CD4-positive, alpha-beta memory T cell (primary cell): ENCODE measurements at regions not wholly inside any gene's neighbourhood (a gene's known extent, or its start where the extent isn't known, plus 50 kb on each side); places are given as distances from the start of the nearest gene placed in this dataset.
"Not testable (repeated sequence)": the region's sequence is repeated elsewhere in the genome, so short reads cannot be mapped to it uniquely, and the experiment has no call there.

Experiments
- CTCF ChIA-PET: fragments of 350-600 bp; sonication (Branson Sonifier 250); formaldehyde crosslinking; loops from one replicate; lab custom pipeline; 2021; ENCODE audit warnings: inconsistent platforms; ENCODE audit not compliant: partially characterized antibody; lab: Charles Lee
- POLR2A ChIA-PET: fragments of 350-600 bp; sonication (Branson Sonifier 250); formaldehyde crosslinking; loops from one replicate; lab custom pipeline; 2021; ENCODE audit not compliant: partially characterized antibody; lab: Charles Lee
- DNase-seq, 5 donors: peaks; one replicate each; pipeline versions ENCODE4 v3.0.0 to v3.0.0-alpha.2; 2020 to 2022; ENCODE audit warnings: mixed read lengths in 1 of 5
- H3K27ac ChIP-seq: one replicate; pipeline ENCODE4 v1.7.0; 2013; ENCODE audit warnings: low read depth, low read length
- H3K27me3 ChIP-seq: 2 replicates; pipeline ENCODE4 v1.7.0; 2013; ENCODE audit warnings: mild to moderate bottlenecking, low read length, moderate library complexity; ENCODE audit not compliant: insufficient read depth
- H3K36me3 ChIP-seq: 2 replicates; pipeline ENCODE4 v1.7.0; 2013; ENCODE audit warnings: mild to moderate bottlenecking, low read length, moderate library complexity; ENCODE audit not compliant: insufficient read depth
- H3K4me1 ChIP-seq: 2 replicates; pipeline ENCODE4 v1.7.0; 2013; ENCODE audit warnings: mild to moderate bottlenecking, low read length, moderate library complexity; ENCODE audit not compliant: insufficient read depth
- H3K4me3 ChIP-seq, 2 donors: one replicate each; pipeline ENCODE4 v1.7.0; 2013; ENCODE audit warnings: low read length in 2 of 2, mild to moderate bottlenecking in 1 of 2
- H3K9me3 ChIP-seq, 2 donors: one replicate each; pipeline ENCODE4 v1.7.0; 2013; ENCODE audit warnings: low read length in 2 of 2, control low read depth in 1 of 2; ENCODE audit not compliant: control insufficient read depth in 1 of 2
- H3K27ac Mint-ChIP-seq, 7 donors: one replicate each; pipeline ENCODE4 v1.8.0; 2020 to 2021; ENCODE audit warnings: mixed read lengths in 7 of 7, mild to moderate bottlenecking in 6 of 7, inconsistent platforms in 3 of 7, moderate library complexity in 3 of 7
- H3K27me3 Mint-ChIP-seq, 2 donors: one replicate each; pipeline ENCODE4 v1.8.0; 2020 to 2021; ENCODE audit warnings: mixed read lengths in 2 of 2
- H3K36me3 Mint-ChIP-seq, 2 donors: one replicate each; pipeline ENCODE4 v1.8.0; 2020 to 2021; ENCODE audit warnings: mixed read lengths in 2 of 2, inconsistent platforms in 1 of 2, mild to moderate bottlenecking in 1 of 2
- H3K4me1 Mint-ChIP-seq, 4 donors: one replicate each; pipeline ENCODE4 v1.8.0; 2020 to 2021; ENCODE audit warnings: mixed read lengths in 4 of 4, mild to moderate bottlenecking in 1 of 4
- H3K4me3 Mint-ChIP-seq, 8 donors: one replicate each; pipeline ENCODE4 v1.8.0; 2020 to 2021; ENCODE audit warnings: mixed read lengths in 8 of 8, mild to moderate bottlenecking in 7 of 8, moderate library complexity in 6 of 8, inconsistent platforms in 3 of 8
- H3K9me3 Mint-ChIP-seq, 8 donors: one replicate each; pipeline ENCODE4 v1.8.0; 2020 to 2021; ENCODE audit warnings: mixed read lengths in 8 of 8, mild to moderate bottlenecking in 5 of 8, inconsistent platforms in 3 of 8, moderate library complexity in 1 of 8
- intact Hi-C: fragments of 100-400 bp; cut with micrococcal nuclease; formaldehyde crosslinking; loops from one replicate; pipeline ENCODE4 v1.15.1; 2023

DNA sequence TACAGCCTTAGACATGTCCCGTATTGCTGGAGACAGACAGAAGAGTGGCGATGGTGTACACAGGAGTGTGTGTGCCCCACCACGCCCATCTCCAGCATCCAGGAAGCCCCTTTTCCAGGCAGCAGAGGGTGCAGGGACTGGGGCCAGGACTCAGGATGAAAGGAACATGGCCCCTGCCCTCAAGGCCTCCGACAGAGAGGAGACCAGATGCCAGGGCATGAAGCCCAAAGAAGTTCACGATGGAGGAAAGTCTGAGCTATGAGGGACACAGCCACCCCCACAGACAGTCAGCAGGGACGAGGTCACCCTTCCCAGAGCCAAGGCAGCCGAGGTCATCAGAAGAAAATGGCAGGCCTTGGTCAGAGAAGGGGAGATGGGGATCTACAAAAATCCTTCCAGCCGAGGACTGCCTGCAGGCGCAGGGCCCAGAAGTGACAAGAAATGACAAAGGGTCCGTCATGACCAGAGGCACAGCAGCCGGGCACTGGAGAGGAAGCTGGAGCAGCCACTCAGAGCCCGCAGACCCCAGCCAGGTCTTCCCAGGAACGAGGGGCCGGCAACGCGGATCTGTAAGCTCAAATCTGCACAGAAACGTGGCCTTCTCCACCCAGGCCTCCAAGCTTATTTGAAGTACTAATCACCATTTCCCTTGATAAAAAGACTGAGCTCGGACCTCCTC, 78.7 kb upstream of the PPP2R2D start:
- peaks cover 2 to 3% of the 10 kb centered on the region in 2 donors for H3K27me3 Mint-ChIP-seq
- POLR2A ChIA-PET, result no interaction called here
- H3K9me3 ChIP-seq, result no peaks in the 10 kb centered on the region
- H3K36me3 ChIP-seq, result no peaks in the 10 kb centered on the region
- intact Hi-C loops, result no loop called here
- no peak overlapping the region for H3K4me3 ChIP-seq
- no peaks in the 10 kb centered on the region for H3K4me1 ChIP-seq
- H3K27me3 ChIP-seq, result no peaks in the 10 kb centered on the region
- CTCF ChIA-PET, result no interaction called here
- no peak overlapping the region for H3K27ac ChIP-seq
- DNase-seq, result no peak
- peaks cover 0 to 2% (median 0%) of the 10 kb centered on the region in 8 donors for H3K9me3 Mint-ChIP-seq
- H3K36me3 Mint-ChIP-seq, result no peaks in the 10 kb centered on the region
- no peak overlapping the region for H3K27ac Mint-ChIP-seq
- no peaks in the 10 kb centered on the region for H3K4me1 Mint-ChIP-seq
- no peak overlapping the region for H3K4me3 Mint-ChIP-seq

DNA sequence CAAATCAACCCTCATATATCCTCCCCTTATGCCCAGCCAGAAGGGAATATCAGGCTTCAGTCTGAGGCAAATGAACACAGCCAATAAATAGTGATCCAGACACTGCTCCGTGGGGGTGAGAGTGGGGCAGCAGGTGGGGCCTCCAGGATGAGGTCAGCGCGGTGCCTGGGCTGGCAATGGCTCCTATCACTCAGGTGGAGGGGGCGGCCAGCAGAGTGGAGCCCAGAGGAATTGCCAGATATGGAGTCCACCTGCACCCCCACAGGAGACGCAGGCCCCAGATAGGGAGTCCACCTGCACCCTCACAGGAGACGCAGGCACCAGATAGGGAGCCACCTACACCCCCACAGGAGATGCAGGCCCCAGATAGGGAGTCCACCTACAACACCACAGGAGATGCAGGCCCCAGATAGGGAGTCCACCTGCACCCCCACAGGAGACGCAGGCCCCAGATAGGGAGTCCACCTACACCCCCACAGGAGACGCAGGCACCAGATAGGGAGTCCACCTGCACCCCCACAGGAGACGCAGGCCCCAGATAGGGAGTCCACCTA, 78.0 kb upstream of the PPP2R2D start:
- Mint-ChIP-seq H3K36me3 (no peaks in the 10 kb centered on the region), H3K4me3 (no peak overlapping the region), H3K27ac (no peak overlapping the region), H3K9me3 (peaks cover 0 to 4% (median 0%) of the 10 kb centered on the region in 8 donors), H3K4me1 (no peaks in the 10 kb centered on the region), H3K27me3 (peaks cover 3 to 4% of the 10 kb centered on the region in 2 donors)
- Histone ChIP-seq H3K36me3 (no peaks in the 10 kb centered on the region), H3K4me3 (no peak overlapping the region), H3K9me3 (no peaks in the 10 kb centered on the region), H3K27me3 (no peaks in the 10 kb centered on the region), H3K4me1 (no peaks in the 10 kb centered on the region), H3K27ac (no peak overlapping the region)
- no peak for DNase-seq
- ChIA-PET POLR2A (no interaction called here), CTCF (no interaction called here)
- intact Hi-C loops, result no loop called here

GRCh38 chr10:131823601-131824099, 77.2 kb upstream of the PPP2R2D start:
- H3K27me3 Mint-ChIP-seq, H3K9me3 Mint-ChIP-seq, H3K36me3 ChIP-seq, H3K27me3 ChIP-seq, intact Hi-C loops, H3K4me3 ChIP-seq, DNase-seq, H3K27ac ChIP-seq, H3K36me3 Mint-ChIP-seq, H3K9me3 ChIP-seq, H3K4me1 ChIP-seq, H3K4me3 Mint-ChIP-seq, POLR2A ChIA-PET, H3K27ac Mint-ChIP-seq, H3K4me1 Mint-ChIP-seq, CTCF ChIA-PET: not testable (repeated sequence)

DNA sequence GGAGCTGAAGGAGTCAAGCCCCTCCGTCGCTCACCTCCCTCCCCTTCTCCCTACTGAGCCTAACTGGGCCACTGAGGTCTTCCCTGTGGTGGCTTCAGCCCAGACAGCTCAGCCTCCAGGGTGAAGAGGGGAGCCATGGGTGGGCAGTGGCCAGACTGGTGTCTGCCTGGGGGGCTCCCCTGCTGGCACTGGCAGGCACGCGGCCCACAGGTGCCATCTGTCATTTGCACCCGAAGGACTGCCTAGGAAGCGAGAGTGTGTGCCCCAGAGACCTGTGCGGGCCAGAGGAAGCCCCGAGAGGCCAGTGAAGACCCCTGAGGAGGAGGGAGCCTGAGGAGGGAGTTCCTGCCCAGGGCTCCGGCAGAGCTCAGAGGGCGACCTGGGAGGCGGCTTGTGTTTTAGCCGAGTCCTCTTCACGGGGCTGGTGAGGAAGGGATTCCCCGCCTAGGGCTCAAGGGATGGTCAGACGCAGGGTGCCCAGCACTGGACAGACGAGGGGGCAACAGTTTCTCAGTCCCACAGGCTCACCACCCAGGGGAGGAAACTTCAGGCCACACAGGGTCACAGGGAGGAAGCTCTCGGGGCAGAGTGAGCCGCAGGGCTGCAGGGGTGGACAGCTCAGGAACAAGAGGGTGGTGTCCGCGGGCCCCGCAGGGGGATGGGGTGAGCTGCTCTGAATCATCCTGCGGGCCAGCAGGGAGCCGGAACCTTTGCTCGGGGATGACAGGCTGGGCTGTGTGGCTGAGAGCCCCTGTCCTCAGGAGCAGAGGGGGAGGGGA, 76.2 kb upstream of the PPP2R2D start:
- Mint-ChIP-seq H3K4me3 (no peak overlapping the region), H3K27ac (no peak overlapping the region), H3K9me3 (peaks cover 0 to 5% (median 1%) of the 10 kb centered on the region in 8 donors), H3K4me1 (no peaks in the 10 kb centered on the region), H3K36me3 (no peaks in the 10 kb centered on the region), H3K27me3 (peaks cover 2 to 6% of the 10 kb centered on the region in 2 donors)
- Histone ChIP-seq H3K36me3 (no peaks in the 10 kb centered on the region), H3K27me3 (no peaks in the 10 kb centered on the region), H3K4me3 (no peak overlapping the region), H3K27ac (no peak overlapping the region), H3K9me3 (no peaks in the 10 kb centered on the region), H3K4me1 (no peaks in the 10 kb centered on the region)
- CTCF ChIA-PET, result no interaction called here
- no peak for DNase-seq
- intact Hi-C loops, result no loop called here
- POLR2A ChIA-PET, result no interaction called here

DNA sequence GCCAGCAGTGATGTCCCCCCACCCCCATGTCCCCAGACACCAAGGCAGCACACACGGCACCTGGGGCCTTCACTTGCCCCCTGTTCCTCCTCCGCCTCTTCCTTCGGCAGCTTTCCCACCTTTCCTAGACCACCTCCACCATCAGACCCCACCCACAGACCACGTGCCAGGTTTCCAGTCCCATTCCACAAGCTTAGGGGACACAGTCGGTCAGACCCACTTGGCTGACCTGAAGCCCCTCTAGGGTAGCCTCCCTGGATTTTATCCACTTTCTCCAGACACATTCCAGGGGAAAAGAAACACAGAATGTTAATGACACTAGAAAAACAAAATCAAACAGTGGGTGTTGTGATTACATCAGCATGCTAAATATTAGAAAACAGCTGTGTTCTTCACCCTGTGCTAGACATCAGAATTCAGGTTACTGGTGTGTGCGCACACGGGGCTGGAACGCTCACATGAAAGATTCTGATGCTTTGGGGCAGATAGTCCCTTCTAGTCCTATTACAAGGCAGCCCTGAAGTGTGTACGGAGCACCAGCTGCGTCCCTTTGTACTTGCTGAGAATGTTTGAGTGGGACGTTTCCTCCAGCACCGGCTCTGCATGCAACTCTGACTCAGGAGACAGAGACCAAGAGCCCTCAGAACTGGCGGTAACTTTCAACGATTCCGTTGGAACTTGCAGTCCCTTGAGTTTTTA, 75.5 kb upstream of the PPP2R2D start:
- Mint-ChIP-seq H3K27me3 (peaks cover 4 to 10% of the 10 kb centered on the region in 2 donors), H3K4me1 (no peaks in the 10 kb centered on the region), H3K27ac (no peak overlapping the region), H3K4me3 (no peak overlapping the region), H3K36me3 (no peaks in the 10 kb centered on the region), H3K9me3 (peaks cover 0 to 5% (median 1%) of the 10 kb centered on the region in 8 donors)
- Histone ChIP-seq H3K9me3 (no peaks in the 10 kb centered on the region), H3K27me3 (no peaks in the 10 kb centered on the region), H3K27ac (no peak overlapping the region), H3K4me3 (no peak overlapping the region), H3K36me3 (no peaks in the 10 kb centered on the region), H3K4me1 (no peaks in the 10 kb centered on the region)
- ChIA-PET POLR2A (no interaction called here), CTCF (no interaction called here)
- intact Hi-C loops, result no loop called here
- DNase-seq, result no peak

GRCh38 chr10:131825960-131826650, 74.7 kb upstream of the PPP2R2D start:
- Mint-ChIP-seq H3K27ac (no peak overlapping the region), H3K4me3 (peak overlapping the region in 1 of 8 donors; percentile 48), H3K27me3 (peaks cover 4 to 10% of the 10 kb centered on the region in 2 donors), H3K36me3 (no peaks in the 10 kb centered on the region), H3K4me1 (no peaks in the 10 kb centered on the region), H3K9me3 (peaks cover 0 to 5% (median 1%) of the 10 kb centered on the region in 8 donors)
- Histone ChIP-seq H3K27ac (no peak overlapping the region), H3K27me3 (no peaks in the 10 kb centered on the region), H3K9me3 (no peaks in the 10 kb centered on the region), H3K36me3 (no peaks in the 10 kb centered on the region), H3K4me1 (no peaks in the 10 kb centered on the region), H3K4me3 (no peak overlapping the region)
- POLR2A ChIA-PET, result no interaction called here
- CTCF ChIA-PET, result no interaction called here
- intact Hi-C loops, result no loop called here
- no peak for DNase-seq
